GM18505 (cell line): ENCODE measurements at regions not wholly inside any gene's neighbourhood (a gene's known extent, or its start where the extent isn't known, plus 50 kb on each side); places are given as distances from the start of the nearest gene placed in this dataset.
"Not testable (repeated sequence)": the region's sequence is repeated elsewhere in the genome, so short reads cannot be mapped to it uniquely, and the experiment has no call there.

Source experiments
- ATAC-seq: cut with Tn5 transposase; IDR thresholded peaks from one replicate; pipeline ENCODE4 v1.9.1; 2021; ENCODE audit not compliant: unreplicated experiment
- POLR2A ChIP-seq: IDR thresholded peaks from 4 replicates; pipeline ENCODE4 v1.6.1; 2011; ENCODE audit warnings: borderline replicate concordance; ENCODE audit not compliant: insufficient read depth, insufficient read length; ENCODE audit errors: extremely low read depth

DNA sequence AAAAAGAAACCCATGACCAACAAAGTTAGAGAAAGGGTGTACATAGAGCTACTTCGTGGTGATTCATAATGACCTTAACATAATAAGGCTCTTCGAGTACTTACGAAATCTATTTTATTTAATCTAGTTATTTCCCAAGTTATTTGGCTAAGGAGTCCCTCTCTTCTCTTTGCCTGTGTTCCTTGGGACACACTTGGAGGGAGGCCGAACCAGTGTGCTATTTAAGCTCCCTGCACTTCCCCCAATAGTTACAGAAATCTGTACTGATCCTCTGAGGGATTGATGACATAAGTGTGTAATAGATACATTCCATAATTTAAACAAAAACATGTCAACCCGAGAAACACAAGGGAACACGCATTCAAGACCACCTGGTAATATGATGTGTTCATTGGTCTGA is 351.1 kb downstream of the GATA3 start:
- ATAC-seq = no peak
- no peak for TF ChIP-seq POLR2A

DNA sequence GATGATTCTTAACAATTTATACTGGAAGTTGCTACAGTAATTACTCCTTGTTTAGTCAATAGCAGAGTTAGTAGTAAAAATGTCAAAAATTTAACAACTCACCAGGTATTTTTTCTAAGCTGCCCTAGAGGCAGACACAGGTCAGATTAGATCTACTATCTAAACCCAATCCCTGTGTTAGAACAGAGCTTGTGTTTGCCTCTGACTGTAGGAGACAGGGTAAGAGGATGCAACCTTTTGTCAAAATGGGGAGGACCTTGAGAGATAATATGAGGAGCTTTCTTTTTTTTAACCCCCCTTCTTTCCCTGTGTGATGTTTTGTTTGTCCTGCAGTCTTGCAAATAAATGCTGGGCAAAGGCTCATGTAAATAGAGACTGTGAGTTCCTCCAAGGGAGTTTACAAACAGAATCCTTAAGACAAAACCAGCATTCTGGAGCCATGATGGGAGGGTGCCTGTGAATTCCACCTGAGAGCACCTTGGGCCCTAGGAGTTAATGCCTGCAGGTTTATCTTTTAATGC is 353.1 kb downstream of the GATA3 start:
- ATAC-seq = no peak
- TF ChIP-seq POLR2A = no peak

DNA sequence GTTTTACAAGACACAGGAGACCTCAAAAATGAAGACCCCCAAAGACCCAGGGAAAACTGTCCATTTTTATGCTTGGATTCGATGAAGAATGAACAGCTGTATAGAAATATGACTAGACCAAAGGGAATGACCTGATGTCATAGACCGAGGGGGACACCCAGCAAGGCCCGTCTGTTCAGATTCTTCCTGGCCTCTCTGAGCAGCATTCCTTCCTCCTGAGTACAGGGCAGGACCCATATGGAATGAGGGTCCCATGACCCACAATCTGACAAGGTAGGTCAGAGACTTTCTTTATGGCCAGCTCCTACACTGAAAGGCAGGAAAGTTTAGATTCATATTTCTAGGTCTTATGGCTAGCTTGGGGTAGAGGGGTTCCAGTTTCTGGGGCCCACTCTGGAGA is 356.0 kb downstream of the GATA3 start:
- TF ChIP-seq POLR2A = no peak
- no peak for ATAC-seq

DNA sequence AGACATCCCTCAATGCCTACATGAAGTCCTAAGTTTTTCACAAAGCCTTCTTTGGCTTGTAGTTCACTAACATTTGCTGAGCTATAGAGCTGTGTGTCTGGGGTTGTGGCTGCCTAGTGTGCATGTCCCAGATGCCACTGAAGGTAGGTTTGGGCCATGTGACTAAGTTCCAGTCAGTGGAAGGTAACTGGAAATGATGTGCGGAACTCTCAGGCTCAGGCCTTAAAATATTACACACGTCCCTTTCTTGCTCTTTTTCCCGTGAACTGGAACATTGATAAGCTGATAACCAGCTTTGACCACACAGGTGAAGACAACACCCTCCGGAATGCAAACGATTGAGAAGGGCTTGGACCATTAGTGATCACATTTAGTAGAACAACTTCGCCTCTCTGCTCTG is 358.1 kb downstream of the GATA3 start:
- no peak for TF ChIP-seq POLR2A
- ATAC-seq = no peak

DNA sequence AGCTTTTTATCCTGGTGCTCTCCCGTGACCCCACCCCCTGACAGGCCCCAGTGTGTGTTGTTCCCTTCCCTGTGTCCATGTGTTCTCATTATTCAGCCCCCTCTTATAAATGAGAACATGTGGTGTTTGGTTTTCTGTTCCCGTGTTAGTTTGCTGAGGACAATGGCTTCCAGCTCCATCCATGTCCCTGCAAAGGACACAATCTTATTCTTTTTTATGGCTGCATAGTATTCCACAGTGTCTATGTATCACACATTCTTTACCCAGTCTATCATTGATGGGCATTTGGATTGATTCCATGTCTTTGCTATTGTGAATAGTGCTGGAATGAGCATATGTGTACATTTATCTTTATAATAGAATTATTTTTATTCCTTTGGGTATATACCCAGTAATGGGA is 360.5 kb downstream of the GATA3 start:
- not testable (repeated sequence) for ATAC-seq

DNA sequence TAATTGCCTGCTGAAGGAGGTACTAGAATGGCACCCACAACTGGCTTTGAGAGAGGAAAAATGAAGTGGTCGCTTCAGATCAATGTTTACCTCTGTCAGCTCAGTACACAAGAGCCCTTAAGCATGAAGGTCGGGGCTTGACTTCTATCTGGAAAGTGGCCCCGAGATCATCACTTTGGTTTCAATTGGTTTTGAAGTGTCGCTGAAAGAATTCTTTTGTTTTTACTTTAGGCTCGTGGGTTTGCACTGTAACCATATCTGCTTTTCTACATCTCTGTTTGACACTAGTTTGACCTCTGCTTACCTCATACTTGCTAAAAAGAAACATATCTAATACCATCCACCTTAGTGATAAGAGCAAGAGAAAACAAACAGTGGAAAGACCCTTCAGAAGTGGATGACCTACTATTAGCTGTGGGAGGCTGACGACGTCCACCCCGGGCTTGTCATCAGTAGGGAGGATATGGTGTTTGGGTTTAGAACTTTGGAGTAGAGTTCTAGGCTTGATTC is 361.8 kb downstream of the GATA3 start:
- no peak for TF ChIP-seq POLR2A
- peak; percentile 38 for ATAC-seq

DNA sequence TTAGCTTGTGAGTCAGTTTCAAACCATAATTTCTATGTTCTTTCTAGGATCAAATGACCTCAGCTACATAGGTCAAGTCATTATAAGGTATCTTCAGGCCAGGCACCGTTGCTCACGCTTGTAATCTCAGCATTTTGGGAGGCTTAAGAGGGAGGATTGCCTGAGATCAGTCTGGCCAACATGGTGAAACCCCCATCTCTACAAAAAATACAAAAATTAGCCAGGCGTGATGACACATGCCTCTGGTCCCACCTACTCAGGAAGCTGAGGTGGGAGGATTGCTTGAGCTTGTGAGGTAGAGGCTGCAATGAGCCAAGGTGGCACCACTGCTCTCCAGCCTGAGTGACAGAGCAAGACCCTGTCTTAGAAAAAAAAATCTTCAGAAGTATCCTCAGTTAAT is 362.3 kb downstream of the GATA3 start:
- no peak for TF ChIP-seq POLR2A
- peak; percentile 25 for ATAC-seq

DNA sequence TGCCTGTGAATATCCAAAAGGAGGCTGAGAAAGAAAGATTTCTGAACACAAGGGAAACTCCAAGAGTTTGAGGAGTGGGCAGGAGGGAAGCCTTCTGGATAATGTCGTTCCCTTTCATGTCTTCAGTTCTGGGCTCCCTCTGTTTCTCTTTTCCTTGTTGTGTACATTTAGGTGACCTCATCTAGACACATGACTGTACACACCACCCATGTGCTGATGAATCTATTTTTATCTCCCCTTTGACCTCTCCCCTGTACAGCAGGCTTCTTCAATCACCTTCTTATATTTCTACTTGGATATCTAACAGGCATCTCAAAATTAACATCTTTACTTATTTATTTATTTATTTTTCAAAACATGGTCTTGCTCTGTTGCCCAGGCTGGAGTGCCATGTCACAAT is 363.1 kb downstream of the GATA3 start:
- TF ChIP-seq POLR2A = no peak
- no peak for ATAC-seq

DNA sequence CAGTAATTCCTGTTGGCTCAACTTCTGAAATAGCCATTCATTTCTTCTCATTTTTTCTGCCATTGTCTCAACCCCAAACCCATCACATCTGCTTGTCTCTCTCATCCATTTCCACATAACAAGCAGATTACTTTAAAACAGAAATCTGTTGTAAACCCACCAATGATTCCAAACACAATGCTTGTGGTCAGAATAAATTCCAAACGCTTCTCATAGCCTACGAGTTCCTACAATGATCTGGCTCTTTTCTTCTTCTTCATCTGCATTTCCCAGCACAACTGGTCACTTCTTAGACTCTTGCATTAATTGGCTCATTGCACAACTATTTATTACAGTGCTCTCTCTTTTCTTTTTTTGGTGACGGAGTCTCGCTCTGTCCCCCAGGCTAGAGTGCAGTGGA is 364.1 kb downstream of the GATA3 start:
- no peak for ATAC-seq
- TF ChIP-seq POLR2A = no peak

DNA sequence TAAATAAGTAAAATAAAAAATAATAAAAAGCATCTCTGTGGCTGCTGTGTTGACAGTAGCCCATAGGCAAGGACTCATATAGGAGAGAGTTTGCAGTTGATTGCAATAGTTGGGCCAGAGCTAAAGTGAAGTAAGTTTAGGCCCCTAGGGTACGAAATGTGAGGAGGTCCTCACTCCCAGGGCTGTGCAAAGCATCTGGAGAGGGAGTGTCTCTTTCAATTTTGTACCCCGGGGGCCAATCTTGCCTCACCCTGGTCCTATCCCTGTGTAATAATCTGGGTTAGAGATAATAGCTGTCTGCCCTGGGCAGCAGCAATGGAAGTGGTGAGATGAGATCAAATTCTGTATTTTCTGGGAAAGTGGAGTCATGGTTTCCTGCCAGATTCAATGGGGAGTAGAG is 365.7 kb downstream of the GATA3 start:
- no peak for TF ChIP-seq POLR2A
- no peak for ATAC-seq

DNA sequence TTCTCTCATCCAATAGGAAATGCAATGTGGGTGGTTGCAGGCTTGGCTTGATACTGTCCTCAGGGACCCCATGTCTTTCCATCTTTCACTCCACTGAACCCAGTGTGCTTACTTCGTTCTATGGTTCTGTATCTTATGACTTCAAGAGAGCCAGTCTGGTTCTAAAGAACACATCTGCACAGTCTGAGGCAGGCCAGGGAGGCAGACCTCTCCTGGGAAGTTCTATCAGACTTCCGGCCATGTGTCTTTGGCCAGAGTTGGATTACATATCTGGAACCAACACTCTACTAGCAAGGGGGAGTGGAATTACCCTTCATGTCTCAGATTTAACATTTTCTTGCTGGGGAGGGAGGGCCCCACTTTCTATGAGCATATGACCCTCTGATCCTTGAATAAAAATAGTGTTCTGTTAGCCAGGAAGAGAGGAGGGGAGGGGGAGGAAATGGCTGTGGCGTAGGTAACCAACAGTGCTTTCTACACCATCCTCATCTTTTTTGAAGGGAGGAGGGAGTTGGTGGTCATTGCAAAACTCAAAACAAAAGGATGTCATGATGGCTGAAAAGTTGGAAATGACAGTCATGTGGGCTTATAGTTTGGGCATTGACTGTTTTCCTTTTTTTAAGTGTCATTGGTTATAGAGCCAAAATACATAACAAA is 370.2 kb downstream of the GATA3 start:
- TF ChIP-seq POLR2A = no peak
- ATAC-seq = no peak

DNA sequence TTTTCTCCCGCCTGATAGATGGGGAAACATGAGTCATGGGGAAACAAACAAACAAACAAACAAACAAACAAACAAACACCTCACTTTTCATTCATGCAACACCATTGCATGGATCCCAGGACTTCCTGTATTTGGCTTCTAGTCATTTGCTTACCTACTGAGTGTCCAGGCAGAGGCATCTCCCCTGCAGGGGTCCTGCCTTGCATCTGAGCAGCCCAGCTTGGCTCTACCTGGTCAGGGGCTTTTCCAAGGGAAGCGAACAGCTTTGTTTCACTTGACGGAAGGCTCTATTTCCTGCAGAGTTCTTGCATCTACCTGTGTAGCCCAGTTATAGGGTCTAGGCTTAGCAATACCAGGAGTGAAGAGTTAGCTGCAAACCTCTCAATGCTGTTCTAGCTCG is 374.2 kb downstream of the GATA3 start:
- TF ChIP-seq POLR2A = no peak
- ATAC-seq = no peak

DNA sequence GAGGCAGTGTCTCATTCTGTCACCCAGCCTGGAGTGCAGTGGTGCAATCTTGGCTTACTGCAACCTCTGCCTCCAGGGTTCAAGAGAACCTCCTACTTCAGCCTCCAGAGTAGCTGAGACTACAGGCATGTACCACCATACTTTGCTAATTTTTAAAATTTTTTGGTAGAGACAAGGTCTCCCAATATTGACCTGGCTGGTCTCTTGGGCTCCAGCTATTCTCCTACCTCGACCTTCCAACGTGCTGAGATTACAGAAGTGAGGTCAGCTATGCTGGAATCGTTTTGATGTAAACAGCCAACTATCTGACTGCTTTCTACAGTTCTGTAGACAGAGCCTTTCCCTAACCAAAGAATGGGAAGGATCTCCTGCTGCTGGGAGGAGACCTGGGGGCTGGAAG is 375.8 kb downstream of the GATA3 start:
- no peak for TF ChIP-seq POLR2A

DNA sequence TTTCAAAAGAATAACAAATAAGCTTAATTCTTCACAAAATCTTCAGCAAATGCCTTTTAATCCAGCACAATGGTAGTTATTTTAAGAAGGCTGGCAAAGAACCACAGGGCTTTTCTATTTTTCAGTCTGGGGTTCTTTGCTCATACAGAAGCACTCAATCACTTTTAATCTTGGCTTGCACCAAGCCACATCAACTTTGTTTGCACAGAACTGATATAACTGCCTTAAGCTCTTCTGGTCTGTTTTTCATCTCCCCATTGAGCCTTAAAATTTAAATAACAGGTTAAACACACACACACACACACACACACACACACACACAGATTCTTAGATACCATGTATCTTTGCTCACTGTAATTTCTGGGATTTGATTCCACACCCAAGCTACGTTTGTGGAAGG is 377.0 kb downstream of the GATA3 start:
- ATAC-seq = no peak

More for the DNA sequence above, 375.8 kb downstream of the GATA3 start:
- no peak for ATAC-seq

More for the DNA sequence above, 377.0 kb downstream of the GATA3 start:
- no peak for TF ChIP-seq POLR2A
